Naive B cell (primary cell): ENCODE measurements at regions not wholly inside any gene's neighbourhood (a gene's known extent, or its start where the extent isn't known, plus 50 kb on each side); places are given as distances from the start of the nearest gene placed in this dataset.

Experiments
- ATAC-seq, 2 donors: fragments of 150-1000 bp; cut with Tn5 transposase; 2 replicates each; pipeline ENCODE4 v1.10.0; 2021; ENCODE audit warnings: low read depth in 2 of 2, mild to moderate bottlenecking in 2 of 2, moderate library complexity in 2 of 2
- DNase-seq: peaks from one replicate; pipeline ENCODE4 v3.0.0; 2022
- H3K27ac Mint-ChIP-seq, 6 donors: one replicate each; pipeline ENCODE4 v1.8.0; 2020 to 2022; ENCODE audit warnings: mild to moderate bottlenecking in 6 of 6, mixed read lengths in 6 of 6, moderate library complexity in 5 of 6, inconsistent platforms in 2 of 6
- H3K27me3 Mint-ChIP-seq, 3 donors: one replicate each; pipeline ENCODE4 v1.8.0; 2021 to 2022; ENCODE audit warnings: mixed read lengths in 3 of 3, mild to moderate bottlenecking in 1 of 3
- H3K36me3 Mint-ChIP-seq, 2 donors: one replicate each; pipeline ENCODE4 v1.8.0; 2020 to 2022; ENCODE audit warnings: mixed read lengths in 2 of 2, inconsistent platforms in 1 of 2, mild to moderate bottlenecking in 1 of 2
- H3K4me1 Mint-ChIP-seq, 3 donors: one replicate each; pipeline ENCODE4 v1.8.0; 2020 to 2022; ENCODE audit warnings: mixed read lengths in 3 of 3, inconsistent platforms in 1 of 3, mild to moderate bottlenecking in 1 of 3, moderate library complexity in 1 of 3
- H3K4me3 Mint-ChIP-seq, 8 donors: one replicate each; pipeline ENCODE4 v1.8.0; 2020 to 2022; ENCODE audit warnings: mild to moderate bottlenecking in 8 of 8, mixed read lengths in 8 of 8, moderate library complexity in 8 of 8, inconsistent platforms in 2 of 8
- H3K9me3 Mint-ChIP-seq, 7 donors: one replicate each; pipeline ENCODE4 v1.8.0; 2020 to 2022; ENCODE audit warnings: mixed read lengths in 7 of 7, mild to moderate bottlenecking in 5 of 7, inconsistent platforms in 2 of 7, moderate library complexity in 1 of 7

DNA sequence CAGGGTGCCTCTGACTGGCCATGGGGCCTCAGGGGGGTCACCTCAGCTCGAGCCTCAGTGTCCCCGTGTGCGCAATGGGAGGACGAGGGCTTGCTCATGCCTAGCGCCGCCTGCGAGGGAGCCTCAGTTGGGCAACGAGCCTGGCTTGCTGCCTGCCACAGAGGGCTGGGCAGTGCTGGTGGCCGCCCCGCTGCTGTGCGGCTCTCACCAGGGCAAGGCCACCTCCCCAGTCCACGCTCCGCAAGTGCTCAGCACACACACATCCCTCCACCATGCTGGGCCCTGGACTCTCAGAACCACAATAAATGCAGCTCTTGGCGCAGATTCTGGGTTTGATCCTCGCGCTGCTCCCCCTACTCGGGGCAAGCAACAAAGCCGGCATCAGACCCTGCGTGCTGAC lies 76.2 kb downstream of the ENGASE start:
- ATAC-seq (no peak), DNase-seq (no peak)
- Mint-ChIP-seq H3K27ac (no peak overlapping the region), H3K4me1 (no peaks in the 10 kb centered on the region), H3K4me3 (peak overlapping the region in 1 of 8 donors; percentile 23), H3K27me3 (peaks cover 0 to 35% (median 32%) of the 10 kb centered on the region in 3 donors), H3K36me3 (no peaks in the 10 kb centered on the region), H3K9me3 (no peaks in the 10 kb centered on the region)

GRCh38 chr17:79150035-79150733 lies 75.6 kb downstream of the ENGASE start:
- Mint-ChIP-seq H3K36me3 (no peaks in the 10 kb centered on the region), H3K4me1 (no peaks in the 10 kb centered on the region), H3K9me3 (no peaks in the 10 kb centered on the region), H3K27ac (no peak overlapping the region), H3K27me3 (peaks cover 0 to 35% (median 32%) of the 10 kb centered on the region in 3 donors), H3K4me3 (no peak overlapping the region)
- no peak for ATAC-seq
- DNase-seq: no peak

DNA sequence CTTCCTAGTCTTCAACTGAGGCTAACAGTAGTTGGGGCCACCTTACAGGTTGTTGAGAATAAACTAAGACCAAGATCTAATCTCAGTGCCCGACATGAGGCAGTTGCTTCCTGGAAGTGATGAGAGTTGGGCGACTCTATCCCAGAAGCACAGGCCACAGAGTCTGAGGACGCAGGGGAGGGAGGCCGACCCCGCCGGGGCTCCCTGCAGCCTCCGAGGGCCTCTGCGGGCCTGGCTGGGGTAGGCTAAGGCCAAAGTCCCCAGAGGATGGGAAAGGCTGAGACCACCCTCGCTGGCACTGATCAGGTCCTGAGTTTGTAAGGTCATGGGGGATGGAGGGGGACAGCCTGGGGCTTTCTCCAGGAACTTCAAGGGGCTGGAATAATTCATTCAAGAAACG lies 74.0 kb downstream of the ENGASE start:
- Mint-ChIP-seq H3K27ac (no peak overlapping the region), H3K36me3 (no peaks in the 10 kb centered on the region), H3K4me1 (no peaks in the 10 kb centered on the region), H3K4me3 (no peak overlapping the region), H3K9me3 (no peaks in the 10 kb centered on the region), H3K27me3 (peaks cover 0 to 33% (median 26%) of the 10 kb centered on the region in 3 donors)
- ATAC-seq: no peak
- DNase-seq: no peak

GRCh38 chr17:79147746-79148506 lies 73.3 kb downstream of the ENGASE start:
- Mint-ChIP-seq H3K4me3 (no peak overlapping the region), H3K4me1 (no peaks in the 10 kb centered on the region), H3K27ac (no peak overlapping the region), H3K27me3 (peaks cover 0 to 31% (median 21%) of the 10 kb centered on the region in 3 donors), H3K36me3 (no peaks in the 10 kb centered on the region), H3K9me3 (no peaks in the 10 kb centered on the region)
- DNase-seq (no peak), ATAC-seq (no peak)

DNA sequence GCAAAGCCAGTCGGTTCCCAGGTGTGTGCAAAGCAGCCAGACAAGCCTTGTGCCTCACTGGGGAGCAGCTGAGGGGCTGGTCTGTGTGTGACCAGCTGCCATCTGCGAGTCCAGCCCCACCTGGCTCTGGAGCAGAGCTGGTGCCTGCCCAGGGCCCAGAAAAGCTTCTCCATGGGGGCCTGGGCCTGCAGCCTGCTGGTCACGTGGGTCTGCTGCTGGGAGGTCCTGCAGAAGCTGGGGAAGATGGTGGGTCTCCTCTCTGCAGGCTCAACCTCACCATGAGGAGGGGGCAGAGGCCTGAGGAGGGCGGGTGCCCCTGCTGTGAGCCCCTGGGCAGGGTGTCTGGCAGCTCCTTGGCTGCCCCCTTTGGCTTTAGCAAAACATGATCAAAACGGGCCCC lies 71.9 kb downstream of the ENGASE start:
- ATAC-seq (no peak), DNase-seq (no peak)
- H3K27me3 Mint-ChIP-seq: peaks cover 0 to 30% (median 12%) of the 10 kb centered on the region in 3 donors
- H3K4me3 Mint-ChIP-seq: no peak overlapping the region
- no peaks in the 10 kb centered on the region for H3K9me3 Mint-ChIP-seq
- no peaks in the 10 kb centered on the region for H3K36me3 Mint-ChIP-seq
- H3K27ac Mint-ChIP-seq: no peak overlapping the region
- H3K4me1 Mint-ChIP-seq: no peaks in the 10 kb centered on the region

- Mint-ChIP-seq H3K36me3 (no peaks in the 10 kb centered on the region), H3K27me3 (peaks cover 0 to 31% (median 4%) of the 10 kb centered on the region in 3 donors), H3K9me3 (no peaks in the 10 kb centered on the region), H3K4me1 (no peaks in the 10 kb centered on the region), H3K4me3 (no peak overlapping the region), H3K27ac (no peak overlapping the region)
- DNase-seq: no peak
- ATAC-seq: no peak
Observed at GRCh38 chr17:79145548-79145947, 70.9 kb downstream of the ENGASE start.

DNA sequence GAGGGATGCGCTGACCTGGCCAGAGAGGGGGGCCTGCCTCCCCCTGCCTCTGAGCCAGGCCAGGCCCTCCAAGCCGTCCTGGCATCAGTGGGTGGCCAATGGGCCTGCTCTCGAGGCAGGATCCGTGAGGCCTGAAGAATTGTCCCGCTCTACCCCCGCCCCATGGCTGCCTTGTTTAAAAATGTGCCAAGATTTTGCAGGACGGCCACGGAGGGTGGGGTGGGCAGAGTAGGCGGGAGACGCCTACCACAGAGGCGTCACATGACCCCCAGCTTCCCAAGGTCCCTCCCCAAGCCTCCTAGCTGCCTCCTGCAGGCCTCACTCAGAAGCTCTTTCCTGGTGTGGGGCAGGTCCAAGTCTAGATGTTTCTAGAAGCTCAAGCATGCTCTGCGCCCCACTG lies 69.5 kb downstream of the ENGASE start:
- DNase-seq (no peak), ATAC-seq (no peak)

DNA sequence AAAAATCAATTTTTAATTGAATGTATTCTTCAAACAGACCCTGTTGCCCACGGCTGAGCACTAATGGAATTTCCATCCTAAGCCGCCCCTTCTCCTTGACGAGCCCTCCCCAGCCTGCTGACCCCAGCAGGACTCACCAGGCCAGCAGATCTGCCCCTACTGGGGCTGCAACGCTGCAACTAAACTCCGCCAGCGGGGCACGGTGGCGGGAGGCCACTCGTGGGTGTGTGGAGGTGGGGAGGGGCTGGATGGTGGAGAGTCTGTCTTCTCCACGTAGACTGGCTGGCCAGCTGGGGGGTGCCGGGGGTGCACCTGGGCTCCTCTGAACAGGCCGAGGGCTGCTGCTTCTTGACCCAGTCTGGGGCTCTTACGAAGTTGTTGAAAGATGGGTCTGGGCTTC lies 67.8 kb downstream of the ENGASE start:
- ATAC-seq: no peak
- H3K9me3 Mint-ChIP-seq: peaks cover 0 to 11% (median 0%) of the 10 kb centered on the region in 7 donors
- no peak overlapping the region for H3K4me3 Mint-ChIP-seq
- no peaks in the 10 kb centered on the region for H3K36me3 Mint-ChIP-seq
- peak overlapping the region in 1 of 6 donors; percentile 12 for H3K27ac Mint-ChIP-seq
- H3K4me1 Mint-ChIP-seq: no peaks in the 10 kb centered on the region
- no peak for DNase-seq
- peaks cover 0 to 24% (median 15%) of the 10 kb centered on the region in 3 donors for H3K27me3 Mint-ChIP-seq

More for the DNA sequence above, 69.5 kb downstream of the ENGASE start:
- no peaks in the 10 kb centered on the region for H3K36me3 Mint-ChIP-seq
- peaks cover 0 to 26% (median 6%) of the 10 kb centered on the region in 3 donors for H3K27me3 Mint-ChIP-seq
- H3K4me1 Mint-ChIP-seq: no peaks in the 10 kb centered on the region
- H3K4me3 Mint-ChIP-seq: no peak overlapping the region
- H3K9me3 Mint-ChIP-seq: peaks cover 0 to under 1% (median 0%) of the 10 kb centered on the region in 7 donors
- H3K27ac Mint-ChIP-seq: no peak overlapping the region

DNA sequence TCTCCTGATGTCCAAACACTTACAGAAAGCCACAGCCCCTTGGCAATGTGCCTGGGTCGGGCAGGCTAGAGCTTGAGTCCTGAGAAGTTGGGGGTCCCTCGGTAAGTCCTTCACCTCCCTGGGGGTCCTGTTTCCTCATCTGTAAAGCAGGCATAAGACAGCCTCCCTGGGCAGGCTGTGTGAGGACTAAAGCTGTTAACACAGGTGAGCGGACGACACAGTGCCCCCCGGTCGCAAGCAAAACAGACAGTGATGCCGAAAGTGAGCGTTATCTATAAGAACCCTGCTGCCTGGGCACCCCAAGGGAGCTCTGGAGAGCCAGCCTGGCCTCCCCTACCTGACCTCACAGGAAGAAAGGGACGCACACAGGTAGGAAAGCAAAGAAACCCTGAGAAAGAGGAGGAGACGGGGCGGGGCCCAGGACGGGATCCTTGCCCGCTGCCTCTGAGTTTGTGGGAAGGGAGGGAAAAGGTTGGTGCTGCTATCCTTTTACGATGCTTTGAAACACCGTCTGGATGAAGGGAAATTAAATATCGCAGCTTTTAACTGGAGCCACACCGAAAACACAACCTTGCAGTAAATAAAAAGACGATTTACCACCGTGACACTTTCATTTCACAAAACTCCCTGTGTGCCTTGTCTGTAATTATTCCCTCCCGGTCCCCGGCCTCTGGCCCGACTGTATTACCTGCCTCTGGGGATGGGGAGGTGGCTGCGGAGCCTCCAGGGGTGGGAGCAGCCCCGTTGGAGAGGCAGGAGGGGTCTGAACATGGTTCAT lies 67.1 kb downstream of the ENGASE start:
- Mint-ChIP-seq H3K4me3 (no peak overlapping the region), H3K36me3 (no peaks in the 10 kb centered on the region), H3K27ac (peak overlapping the region in 2 of 6 donors; percentile 12 to 68), H3K4me1 (no peaks in the 10 kb centered on the region), H3K9me3 (peaks cover 0 to 11% (median 0%) of the 10 kb centered on the region in 7 donors), H3K27me3 (peaks cover 0 to 30% (median 21%) of the 10 kb centered on the region in 3 donors)
- ATAC-seq: no peak
- DNase-seq: no peak

- peaks cover 0 to 52% (median 30%) of the 10 kb centered on the region in 3 donors for H3K27me3 Mint-ChIP-seq
- peaks cover 0 to 11% (median 0%) of the 10 kb centered on the region in 7 donors for H3K9me3 Mint-ChIP-seq
- H3K27ac Mint-ChIP-seq: peak overlapping the region in 1 of 6 donors; percentile 42
- H3K36me3 Mint-ChIP-seq: no peaks in the 10 kb centered on the region
- no peak overlapping the region for H3K4me3 Mint-ChIP-seq
- DNase-seq: no peak
- no peaks in the 10 kb centered on the region for H3K4me1 Mint-ChIP-seq
- no peak for ATAC-seq
Observed at GRCh38 chr17:79138826-79139225, 64.2 kb downstream of the ENGASE start.

- Mint-ChIP-seq H3K9me3 (peaks cover 0 to 11% (median 0%) of the 10 kb centered on the region in 7 donors), H3K27me3 (peaks cover 0 to 52% (median 38%) of the 10 kb centered on the region in 3 donors), H3K36me3 (no peaks in the 10 kb centered on the region), H3K27ac (no peak overlapping the region), H3K4me3 (no peak overlapping the region), H3K4me1 (no peaks in the 10 kb centered on the region)
- ATAC-seq (no peak), DNase-seq (no peak)
Observed at GRCh38 chr17:79137789-79138165, 63.2 kb downstream of the ENGASE start.

DNA sequence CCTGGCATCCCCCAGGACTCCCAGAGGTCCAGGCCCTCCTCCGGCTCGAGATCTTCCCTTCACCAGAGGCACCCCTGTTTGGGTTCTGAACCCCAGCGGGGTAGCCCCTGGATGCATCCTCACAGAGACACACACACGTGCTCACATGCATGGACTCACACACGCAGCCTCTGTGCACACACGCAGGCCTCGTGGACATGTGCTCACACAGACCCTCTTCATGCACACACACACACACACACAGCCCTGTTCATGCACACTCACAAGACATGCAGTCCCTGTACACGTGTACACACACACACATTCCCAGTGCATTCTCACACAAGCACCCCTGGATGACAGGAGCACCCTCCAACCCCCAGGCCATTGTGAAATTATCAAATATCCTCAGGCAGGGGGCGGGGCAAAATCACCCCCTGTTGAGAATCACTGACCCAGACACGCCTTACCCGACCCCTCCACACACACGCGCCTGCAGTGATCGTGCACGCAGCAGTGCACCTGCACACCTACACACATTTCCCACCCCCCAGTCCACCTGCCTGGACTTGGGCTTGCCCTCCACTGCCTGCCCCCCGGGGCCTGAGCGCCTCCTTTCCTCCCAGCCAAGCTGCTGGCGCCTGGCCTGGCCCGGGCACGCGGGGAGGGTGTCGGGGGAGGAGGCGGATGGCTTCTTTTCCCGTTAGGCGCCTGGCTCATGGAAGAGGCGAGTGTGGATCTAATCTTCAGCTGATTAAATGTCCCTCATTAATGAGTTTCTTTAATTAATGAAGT lies 62.6 kb downstream of the ENGASE start:
- Mint-ChIP-seq H3K27ac (no peak overlapping the region), H3K9me3 (peaks cover 0 to 11% (median 0%) of the 10 kb centered on the region in 7 donors), H3K4me3 (peak overlapping the region in 1 of 8 donors; percentile 63), H3K36me3 (no peaks in the 10 kb centered on the region), H3K27me3 (peaks cover 0 to 56% (median 38%) of the 10 kb centered on the region in 3 donors), H3K4me1 (no peaks in the 10 kb centered on the region)
- ATAC-seq: no peak
- DNase-seq: no peak

- Mint-ChIP-seq H3K27ac (no peak overlapping the region), H3K36me3 (no peaks in the 10 kb centered on the region), H3K27me3 (peaks cover 0 to 57% (median 40%) of the 10 kb centered on the region in 3 donors), H3K4me1 (no peaks in the 10 kb centered on the region), H3K9me3 (peaks cover 0 to 11% (median 0%) of the 10 kb centered on the region in 7 donors), H3K4me3 (no peak overlapping the region)
- DNase-seq (no peak), ATAC-seq (no peak)
Observed at GRCh38 chr17:79136596-79136995, 62.0 kb downstream of the ENGASE start.
